WTC11 (cell line): ENCODE measurements at regions not wholly inside any gene's neighbourhood (a gene's known extent, or its start where the extent isn't known, plus 50 kb on each side); places are given as distances from the start of the nearest gene placed in this dataset.

ENCODE experiments used
- ATAC-seq: fragments of 200-7000 bp; cut with Tn5 transposase; 2 replicates; pipeline ENCODE4 v1.10.0; 2021; ENCODE audit warnings: mild to moderate bottlenecking, moderate library complexity
- CTCF ChIA-PET: fragments of 300-600 bp; sonication (Branson Sonifier 250); formaldehyde crosslinking; loops from one replicate; lab custom pipeline; 2021; ENCODE audit warnings: antibody characterized with exemption; lab: Charles Lee
- POLR2A ChIA-PET: fragments of 350-600 bp; sonication (Branson Sonifier 250); formaldehyde crosslinking; loops from one replicate; lab custom pipeline; 2021; ENCODE audit warnings: antibody characterized with exemption; lab: Charles Lee
- DNase-seq: peaks from one replicate; pipeline ENCODE4 v3.0.0; 2021; ENCODE audit warnings: low spot score
- H3K27ac Mint-ChIP-seq: 2 replicates; pipeline ENCODE4 v1.8.0; 2021; ENCODE audit warnings: mixed read lengths
- H3K27me3 Mint-ChIP-seq: 2 replicates; pipeline ENCODE4 v1.8.0; 2021; ENCODE audit warnings: low read depth, mild to moderate bottlenecking, moderate library complexity, mixed read lengths
- H3K36me3 Mint-ChIP-seq: 2 replicates; pipeline ENCODE4 v1.8.0; 2021; ENCODE audit warnings: mixed read lengths
- H3K4me1 Mint-ChIP-seq: 2 replicates; pipeline ENCODE4 v1.8.0; 2022; ENCODE audit warnings: mixed read lengths
- H3K4me3 Mint-ChIP-seq: 2 replicates; pipeline ENCODE4 v1.8.0; 2021; ENCODE audit warnings: mild to moderate bottlenecking, moderate library complexity, mixed read lengths
- H3K9me3 Mint-ChIP-seq: 2 replicates; pipeline ENCODE4 v1.8.0; 2021; ENCODE audit warnings: mixed read lengths
- CBFB ChIP-seq: sonication (generic); formaldehyde crosslinking; IDR thresholded peaks from 2 replicates; pipeline ENCODE4 v1.8.1; 2022; ENCODE audit warnings: mild to moderate bottlenecking, low read depth, missing genetic modification reagents
- CREM ChIP-seq: sonication (generic); formaldehyde crosslinking; IDR thresholded peaks from 2 replicates; pipeline ENCODE4 v1.8.1; 2022; ENCODE audit warnings: mild to moderate bottlenecking, missing genetic modification reagents, moderate library complexity
- ELF4 ChIP-seq: sonication (generic); formaldehyde crosslinking; IDR thresholded peaks from 2 replicates; pipeline ENCODE4 v1.8.1; 2022; ENCODE audit warnings: low read depth, mild to moderate bottlenecking, moderate library complexity, missing genetic modification reagents
- GRHL2 ChIP-seq: fragments of 250-450 bp; sonication (Bioruptor Pico); IDR thresholded peaks from 2 replicates; pipeline ENCODE4 v1.8.0; 2022; ENCODE audit warnings: mild to moderate bottlenecking, moderate library complexity; ENCODE audit not compliant: insufficient replicate concordance, severe bottlenecking
- GTF2I ChIP-seq: fragments of 250-450 bp; sonication (Bioruptor Pico); conservative IDR thresholded peaks from 2 replicates; pipeline ENCODE4 v1.4.0; 2021; ENCODE audit warnings: mild to moderate bottlenecking
- IRF2 ChIP-seq: sonication (generic); formaldehyde crosslinking; IDR thresholded peaks from 2 replicates; pipeline ENCODE4 v1.8.0; 2022; ENCODE audit warnings: low read depth, missing genetic modification reagents, borderline replicate concordance
- JUN ChIP-seq: sonication (generic); formaldehyde crosslinking; IDR thresholded peaks from 2 replicates; pipeline ENCODE4 v1.8.0; 2023; ENCODE audit warnings: mild to moderate bottlenecking, missing genetic modification reagents
- NR2C2 ChIP-seq: sonication (generic); formaldehyde crosslinking; IDR thresholded peaks from 2 replicates; pipeline ENCODE4 v1.8.0; 2022; ENCODE audit warnings: mild to moderate bottlenecking, missing genetic modification reagents
- RELA ChIP-seq: sonication (generic); formaldehyde crosslinking; IDR thresholded peaks from 2 replicates; pipeline ENCODE4 v1.8.1; 2022; ENCODE audit warnings: missing genetic modification reagents, mild to moderate bottlenecking, borderline replicate concordance
- SMAD3 ChIP-seq: sonication (generic); formaldehyde crosslinking; IDR thresholded peaks from 2 replicates; pipeline ENCODE4 v1.8.0; 2022; ENCODE audit warnings: missing genetic modification reagents, mild to moderate bottlenecking, borderline replicate concordance
- SMAD4 ChIP-seq: sonication (generic); formaldehyde crosslinking; IDR thresholded peaks from 2 replicates; pipeline ENCODE4 v1.8.0; 2022; ENCODE audit warnings: mild to moderate bottlenecking, missing genetic modification reagents
- TEAD4 ChIP-seq: sonication (generic); formaldehyde crosslinking; IDR thresholded peaks from 2 replicates; pipeline ENCODE4 v1.8.0; 2022; ENCODE audit warnings: mild to moderate bottlenecking, missing genetic modification reagents
- ZNF423 ChIP-seq: fragments of 250-450 bp; sonication (Bioruptor Pico); IDR thresholded peaks from 2 replicates; pipeline ENCODE4 v2.1.2; 2022; ENCODE audit warnings: mild to moderate bottlenecking, moderate library complexity
- ZNF671 ChIP-seq: fragments of 250-450 bp; sonication (Bioruptor Pico); IDR thresholded peaks from 2 replicates; pipeline ENCODE4 v1.8.0; 2021; ENCODE audit warnings: mild to moderate bottlenecking
- TF ChIP-seq, protein P1 (sequence below): sonication (generic); formaldehyde crosslinking; IDR thresholded peaks from 2 replicates; pipeline ENCODE4 v1.8.1; 2022; ENCODE audit warnings: mild to moderate bottlenecking, moderate library complexity, missing genetic modification reagents
- TF ChIP-seq, protein P2 (sequence below): sonication (generic); formaldehyde crosslinking; IDR thresholded peaks from 2 replicates; pipeline ENCODE4 v1.8.1; 2023; ENCODE audit warnings: mild to moderate bottlenecking, missing genetic modification reagents
- TF ChIP-seq, protein P3 (sequence below): sonication (generic); formaldehyde crosslinking; IDR thresholded peaks from 2 replicates; pipeline ENCODE4 v1.8.0; 2022; ENCODE audit warnings: mild to moderate bottlenecking, missing genetic modification reagents
- TF ChIP-seq, protein P4 (sequence below): sonication (generic); formaldehyde crosslinking; IDR thresholded peaks from 2 replicates; pipeline ENCODE4 v1.8.1; 2022; ENCODE audit warnings: missing genetic modification reagents, borderline replicate concordance
- TF ChIP-seq, protein P5 (sequence below): fragments of 250-450 bp; sonication (Bioruptor Pico); IDR thresholded peaks from 2 replicates; pipeline ENCODE4 v1.8.0; 2021; ENCODE audit warnings: mild to moderate bottlenecking
- TF ChIP-seq, protein P6 (sequence below): sonication (generic); formaldehyde crosslinking; IDR thresholded peaks from 2 replicates; pipeline ENCODE4 v1.8.0; 2023; ENCODE audit warnings: missing genetic modification reagents, mild to moderate bottlenecking, borderline replicate concordance
- TF ChIP-seq, protein P7 (sequence below): sonication (generic); formaldehyde crosslinking; conservative IDR thresholded peaks from 2 replicates; pipeline ENCODE4 v1.8.1; 2022; ENCODE audit warnings: mild to moderate bottlenecking, missing genetic modification reagents

DNA sequence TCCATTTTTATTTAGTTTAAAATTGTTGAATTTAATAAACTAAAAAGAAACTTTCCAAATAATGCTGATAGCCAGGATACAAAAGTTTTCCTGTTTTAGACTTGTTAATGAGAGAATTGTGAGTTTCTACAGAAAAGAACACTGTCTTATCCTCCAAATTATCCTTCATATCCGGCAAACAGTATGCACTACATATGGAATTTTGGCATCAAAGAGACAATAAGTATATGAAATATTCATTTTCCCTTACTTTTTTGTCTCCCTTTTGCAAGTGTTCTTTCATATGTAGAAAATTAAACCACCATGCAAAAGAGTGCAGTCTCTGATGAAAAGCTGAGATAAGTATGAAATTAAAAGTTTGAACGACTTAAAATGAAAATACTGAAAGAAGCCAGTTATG is 159.4 kb downstream of the UBE2E3 start (continued):
- no peak for TF ChIP-seq CBFB (CRISPR knock-in tag)

DNA sequence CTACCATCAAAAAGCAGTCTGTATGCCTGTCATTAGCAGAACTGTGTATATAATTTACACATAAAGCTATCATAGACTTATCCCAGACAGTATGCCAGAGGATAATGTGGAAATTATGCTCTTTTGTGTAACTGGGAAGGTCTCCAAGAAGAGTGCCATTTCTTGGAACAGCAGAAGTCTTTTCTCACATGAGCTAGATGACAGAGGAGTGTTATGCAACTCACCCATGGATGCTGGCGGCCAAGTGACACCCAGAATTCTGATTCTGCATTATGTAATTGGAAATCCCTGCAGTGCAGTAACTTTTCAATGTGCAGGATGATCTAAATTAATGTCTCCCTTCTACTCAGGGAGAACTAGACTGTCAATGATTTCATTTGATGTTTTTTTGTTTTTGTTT is 160.0 kb downstream of the UBE2E3 start:
- Mint-ChIP-seq H3K36me3 (no peaks in the 10 kb centered on the region; the same call in 1 of the 2 replicates), H3K4me3 (no peak overlapping the region), H3K27ac (no peak overlapping the region), H3K4me1 (peaks cover 14% of the 10 kb centered on the region), H3K9me3 (peaks cover 12% of the 10 kb centered on the region), H3K27me3 (no peaks in the 10 kb centered on the region)
- DNase-seq = no peak
- ATAC-seq = no peak
- ChIA-PET POLR2A (no interaction called here), CTCF (interaction anchor here (0.6 kb wide), 1 partner anchor 260 kb away, joined by 4 read pairs; no protein-coding TSS in a partner anchor)
- TF ChIP-seq GTF2I (CRISPR knock-in tag) = no peak
- no peak for TF ChIP-seq GRHL2 (CRISPR knock-in tag)
- TF ChIP-seq SMAD3 (CRISPR knock-in tag) = no peak
- no peak for TF ChIP-seq TEAD4 (CRISPR knock-in tag)
- TF ChIP-seq, protein P1, sequence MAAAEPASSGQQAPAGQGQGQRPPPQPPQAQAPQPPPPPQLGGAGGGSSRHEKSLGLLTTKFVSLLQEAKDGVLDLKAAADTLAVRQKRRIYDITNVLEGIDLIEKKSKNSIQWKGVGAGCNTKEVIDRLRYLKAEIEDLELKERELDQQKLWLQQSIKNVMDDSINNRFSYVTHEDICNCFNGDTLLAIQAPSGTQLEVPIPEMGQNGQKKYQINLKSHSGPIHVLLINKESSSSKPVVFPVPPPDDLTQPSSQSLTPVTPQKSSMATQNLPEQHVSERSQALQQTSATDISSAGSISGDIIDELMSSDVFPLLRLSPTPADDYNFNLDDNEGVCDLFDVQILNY = no peak
- TF ChIP-seq, protein P2, sequence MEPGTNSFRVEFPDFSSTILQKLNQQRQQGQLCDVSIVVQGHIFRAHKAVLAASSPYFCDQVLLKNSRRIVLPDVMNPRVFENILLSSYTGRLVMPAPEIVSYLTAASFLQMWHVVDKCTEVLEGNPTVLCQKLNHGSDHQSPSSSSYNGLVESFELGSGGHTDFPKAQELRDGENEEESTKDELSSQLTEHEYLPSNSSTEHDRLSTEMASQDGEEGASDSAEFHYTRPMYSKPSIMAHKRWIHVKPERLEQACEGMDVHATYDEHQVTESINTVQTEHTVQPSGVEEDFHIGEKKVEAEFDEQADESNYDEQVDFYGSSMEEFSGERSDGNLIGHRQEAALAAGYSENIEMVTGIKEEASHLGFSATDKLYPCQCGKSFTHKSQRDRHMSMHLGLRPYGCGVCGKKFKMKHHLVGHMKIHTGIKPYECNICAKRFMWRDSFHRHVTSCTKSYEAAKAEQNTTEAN (CRISPR knock-in tag) = no peak
- no peak for TF ChIP-seq NR2C2
- TF ChIP-seq, protein P3, sequence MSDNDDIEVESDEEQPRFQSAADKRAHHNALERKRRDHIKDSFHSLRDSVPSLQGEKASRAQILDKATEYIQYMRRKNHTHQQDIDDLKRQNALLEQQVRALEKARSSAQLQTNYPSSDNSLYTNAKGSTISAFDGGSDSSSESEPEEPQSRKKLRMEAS (CRISPR knock-in tag) = no peak
- no peak for TF ChIP-seq ELF4 (CRISPR knock-in tag)
- no peak for TF ChIP-seq SMAD4
- no peak for TF ChIP-seq IRF2 (CRISPR knock-in tag)
- TF ChIP-seq ZNF671 = no peak
- TF ChIP-seq RELA (CRISPR knock-in tag) = no peak

DNA sequence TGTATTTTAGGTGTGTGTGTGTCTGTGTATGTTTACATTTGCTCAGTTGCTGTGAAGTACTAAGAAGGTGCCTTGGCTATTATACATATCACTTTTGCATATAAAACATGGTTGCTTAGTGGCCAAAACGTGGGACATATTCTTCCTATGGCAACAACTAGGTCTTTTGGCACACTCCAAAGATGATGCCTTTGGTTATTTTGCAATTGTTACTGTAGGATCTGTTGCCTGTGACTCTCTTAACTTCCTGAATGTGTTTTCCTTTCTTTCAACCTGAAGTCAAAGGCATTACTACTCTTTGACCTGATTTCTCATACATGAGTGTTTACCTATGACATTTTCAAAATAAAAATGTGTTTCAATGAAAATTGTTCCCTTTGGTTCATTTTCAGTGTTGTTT is 160.5 kb downstream of the UBE2E3 start:
- CTCF ChIA-PET = interaction anchor here (0.6 kb wide), 1 partner anchor 260 kb away, joined by 4 read pairs; no protein-coding TSS in a partner anchor
- H3K9me3 Mint-ChIP-seq = peaks cover 12% of the 10 kb centered on the region
- H3K27ac Mint-ChIP-seq = no peak overlapping the region
- POLR2A ChIA-PET = no interaction called here
- H3K27me3 Mint-ChIP-seq = no peaks in the 10 kb centered on the region
- ATAC-seq (no peak), DNase-seq (no peak)
- H3K4me1 Mint-ChIP-seq = peaks cover 12% of the 10 kb centered on the region
- TF ChIP-seq JUN (no peak), CREM (no peak), ZNF423 (CRISPR knock-in tag) (no peak)
- TF ChIP-seq, protein P4, sequence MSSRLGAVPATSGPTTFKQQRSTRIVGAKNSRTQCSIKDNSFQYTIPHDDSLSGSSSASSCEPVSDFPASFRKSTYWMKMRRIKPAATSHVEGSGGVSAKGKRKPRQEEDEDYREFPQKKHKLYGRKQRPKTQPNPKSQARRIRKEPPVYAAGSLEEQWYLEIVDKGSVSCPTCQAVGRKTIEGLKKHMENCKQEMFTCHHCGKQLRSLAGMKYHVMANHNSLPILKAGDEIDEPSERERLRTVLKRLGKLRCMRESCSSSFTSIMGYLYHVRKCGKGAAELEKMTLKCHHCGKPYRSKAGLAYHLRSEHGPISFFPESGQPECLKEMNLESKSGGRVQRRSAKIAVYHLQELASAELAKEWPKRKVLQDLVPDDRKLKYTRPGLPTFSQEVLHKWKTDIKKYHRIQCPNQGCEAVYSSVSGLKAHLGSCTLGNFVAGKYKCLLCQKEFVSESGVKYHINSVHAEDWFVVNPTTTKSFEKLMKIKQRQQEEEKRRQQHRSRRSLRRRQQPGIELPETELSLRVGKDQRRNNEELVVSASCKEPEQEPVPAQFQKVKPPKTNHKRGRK (CRISPR knock-in tag) = no peak
- TF ChIP-seq, protein P5, sequence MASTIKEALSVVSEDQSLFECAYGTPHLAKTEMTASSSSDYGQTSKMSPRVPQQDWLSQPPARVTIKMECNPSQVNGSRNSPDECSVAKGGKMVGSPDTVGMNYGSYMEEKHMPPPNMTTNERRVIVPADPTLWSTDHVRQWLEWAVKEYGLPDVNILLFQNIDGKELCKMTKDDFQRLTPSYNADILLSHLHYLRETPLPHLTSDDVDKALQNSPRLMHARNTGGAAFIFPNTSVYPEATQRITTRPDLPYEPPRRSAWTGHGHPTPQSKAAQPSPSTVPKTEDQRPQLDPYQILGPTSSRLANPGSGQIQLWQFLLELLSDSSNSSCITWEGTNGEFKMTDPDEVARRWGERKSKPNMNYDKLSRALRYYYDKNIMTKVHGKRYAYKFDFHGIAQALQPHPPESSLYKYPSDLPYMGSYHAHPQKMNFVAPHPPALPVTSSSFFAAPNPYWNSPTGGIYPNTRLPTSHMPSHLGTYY (CRISPR knock-in tag) = no peak
- TF ChIP-seq, protein P6, sequence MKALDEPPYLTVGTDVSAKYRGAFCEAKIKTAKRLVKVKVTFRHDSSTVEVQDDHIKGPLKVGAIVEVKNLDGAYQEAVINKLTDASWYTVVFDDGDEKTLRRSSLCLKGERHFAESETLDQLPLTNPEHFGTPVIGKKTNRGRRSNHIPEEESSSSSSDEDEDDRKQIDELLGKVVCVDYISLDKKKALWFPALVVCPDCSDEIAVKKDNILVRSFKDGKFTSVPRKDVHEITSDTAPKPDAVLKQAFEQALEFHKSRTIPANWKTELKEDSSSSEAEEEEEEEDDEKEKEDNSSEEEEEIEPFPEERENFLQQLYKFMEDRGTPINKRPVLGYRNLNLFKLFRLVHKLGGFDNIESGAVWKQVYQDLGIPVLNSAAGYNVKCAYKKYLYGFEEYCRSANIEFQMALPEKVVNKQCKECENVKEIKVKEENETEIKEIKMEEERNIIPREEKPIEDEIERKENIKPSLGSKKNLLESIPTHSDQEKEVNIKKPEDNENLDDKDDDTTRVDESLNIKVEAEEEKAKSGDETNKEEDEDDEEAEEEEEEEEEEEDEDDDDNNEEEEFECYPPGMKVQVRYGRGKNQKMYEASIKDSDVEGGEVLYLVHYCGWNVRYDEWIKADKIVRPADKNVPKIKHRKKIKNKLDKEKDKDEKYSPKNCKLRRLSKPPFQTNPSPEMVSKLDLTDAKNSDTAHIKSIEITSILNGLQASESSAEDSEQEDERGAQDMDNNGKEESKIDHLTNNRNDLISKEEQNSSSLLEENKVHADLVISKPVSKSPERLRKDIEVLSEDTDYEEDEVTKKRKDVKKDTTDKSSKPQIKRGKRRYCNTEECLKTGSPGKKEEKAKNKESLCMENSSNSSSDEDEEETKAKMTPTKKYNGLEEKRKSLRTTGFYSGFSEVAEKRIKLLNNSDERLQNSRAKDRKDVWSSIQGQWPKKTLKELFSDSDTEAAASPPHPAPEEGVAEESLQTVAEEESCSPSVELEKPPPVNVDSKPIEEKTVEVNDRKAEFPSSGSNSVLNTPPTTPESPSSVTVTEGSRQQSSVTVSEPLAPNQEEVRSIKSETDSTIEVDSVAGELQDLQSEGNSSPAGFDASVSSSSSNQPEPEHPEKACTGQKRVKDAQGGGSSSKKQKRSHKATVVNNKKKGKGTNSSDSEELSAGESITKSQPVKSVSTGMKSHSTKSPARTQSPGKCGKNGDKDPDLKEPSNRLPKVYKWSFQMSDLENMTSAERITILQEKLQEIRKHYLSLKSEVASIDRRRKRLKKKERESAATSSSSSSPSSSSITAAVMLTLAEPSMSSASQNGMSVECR = no peak
- TF ChIP-seq, protein P7, sequence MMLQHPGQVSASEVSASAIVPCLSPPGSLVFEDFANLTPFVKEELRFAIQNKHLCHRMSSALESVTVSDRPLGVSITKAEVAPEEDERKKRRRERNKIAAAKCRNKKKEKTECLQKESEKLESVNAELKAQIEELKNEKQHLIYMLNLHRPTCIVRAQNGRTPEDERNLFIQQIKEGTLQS = no peak
- H3K4me3 Mint-ChIP-seq = no peak overlapping the region
- H3K36me3 Mint-ChIP-seq = no peaks in the 10 kb centered on the region; the same call in 1 of the 2 replicates
